Stimulated activated CD4-positive, alpha-beta T cell treated with anti-CD3 and anti-CD28 coated beads, Interleukin-12 subunit alpha, Interleukin-12 subunit beta, amount 100 ng/mL, for 24 hours (primary cell): ENCODE measurements at regions not wholly inside any gene's neighbourhood (a gene's known extent, or its start where the extent isn't known, plus 50 kb on each side); places are given as distances from the start of the nearest gene placed in this dataset.

ENCODE experiments used
- DNase-seq, 2 experiments: peaks; one replicate each; pipeline ENCODE4 v3.0.0-alpha.2; 2020; ENCODE audit warnings: low read depth in 2 of 2

- DNase-seq: no peak
Measured at GRCh38 chr11:114876234-114876633, 197.9 kb downstream of the NXPE2 start.

DNA sequence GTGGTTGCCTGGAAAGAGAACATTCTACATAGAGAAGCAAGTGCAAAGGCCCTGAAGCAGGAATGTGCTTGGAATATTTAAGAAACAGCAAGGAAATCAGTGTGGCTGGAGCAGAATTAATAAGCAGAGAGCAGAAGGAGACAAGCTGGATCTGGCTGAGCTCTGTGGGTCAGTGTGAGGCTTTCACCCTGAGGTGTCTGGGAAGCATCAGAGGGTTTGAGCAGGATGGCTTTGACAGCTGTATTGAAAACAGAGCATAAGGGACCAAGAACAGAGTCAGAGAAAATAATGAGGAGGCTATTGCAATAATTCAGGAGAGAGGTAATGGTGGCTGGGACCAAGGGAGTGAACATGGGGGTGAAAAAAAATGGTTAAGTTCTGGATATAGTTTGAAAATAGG lies 199.6 kb downstream of the NXPE2 start:
- DNase-seq: no peak

GRCh38 chr11:114880442-114880841 lies 202.1 kb downstream of the NXPE2 start:
- DNase-seq: no peak

DNA sequence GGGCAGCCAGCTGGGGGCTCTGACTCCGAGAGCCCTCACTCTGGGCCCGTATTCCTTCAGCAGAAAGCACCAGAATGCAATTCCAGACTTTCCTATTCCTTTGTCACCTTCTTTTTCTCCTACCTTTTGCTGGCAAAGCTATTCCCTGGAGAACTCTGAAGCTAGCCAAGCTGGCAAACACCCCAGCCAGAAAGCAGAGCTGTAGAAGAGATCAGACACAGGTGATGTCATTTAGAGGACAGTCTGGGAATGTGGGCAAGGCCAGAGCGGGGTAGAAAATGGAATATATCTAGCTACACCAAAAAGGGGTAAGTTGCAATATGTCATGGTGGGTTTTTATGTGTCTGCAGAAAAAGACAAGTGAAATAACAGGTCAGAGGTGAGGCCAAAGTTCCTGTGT lies 205.1 kb downstream of the NXPE2 start:
- DNase-seq: no peak

- DNase-seq: no peak
Measured at GRCh38 chr11:114886644-114887265, 208.4 kb downstream of the NXPE2 start.

- DNase-seq: no peak
Measured at GRCh38 chr11:114889594-114890011, 211.3 kb downstream of the NXPE2 start.

DNA sequence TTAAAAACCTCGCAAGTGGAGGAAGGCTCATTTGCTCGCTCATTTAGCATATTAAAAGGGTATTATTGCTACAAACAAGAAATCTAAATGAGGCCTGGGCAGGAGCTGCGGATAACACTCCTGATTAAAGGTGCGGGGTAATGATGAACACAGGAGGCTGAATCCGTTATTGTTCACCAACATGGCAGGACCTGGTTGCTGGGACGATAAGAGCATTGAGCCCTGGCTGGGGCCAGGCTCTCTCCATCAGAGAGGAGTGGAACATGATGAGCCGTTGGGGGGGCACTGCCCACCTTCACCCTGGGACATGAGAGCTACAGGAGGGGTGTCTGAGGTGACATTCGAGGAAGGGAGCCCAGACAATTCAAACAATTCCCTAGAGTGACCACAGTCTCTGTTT lies 211.7 kb downstream of the NXPE2 start:
- DNase-seq: no peak

DNA sequence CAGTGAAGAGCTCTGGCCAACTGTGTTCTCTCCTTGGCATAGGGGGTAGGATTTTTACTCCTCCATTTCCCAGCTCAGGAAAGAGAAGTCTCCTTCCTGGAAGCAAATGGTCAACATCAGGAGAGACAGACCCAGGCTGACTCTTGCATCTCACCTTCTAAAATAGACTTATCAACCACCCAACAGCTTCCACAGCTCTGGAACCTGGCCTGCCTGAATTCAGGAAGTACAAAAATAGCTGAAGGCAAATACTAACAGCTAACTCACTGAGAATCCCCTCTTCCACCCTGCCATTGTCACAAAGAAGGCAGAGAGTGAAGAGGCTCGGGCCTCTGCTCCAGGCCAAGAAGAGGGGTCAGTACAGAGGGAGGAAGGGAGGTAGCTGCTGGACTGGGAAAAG lies 213.6 kb downstream of the NXPE2 start:
- no peak for DNase-seq

DNA sequence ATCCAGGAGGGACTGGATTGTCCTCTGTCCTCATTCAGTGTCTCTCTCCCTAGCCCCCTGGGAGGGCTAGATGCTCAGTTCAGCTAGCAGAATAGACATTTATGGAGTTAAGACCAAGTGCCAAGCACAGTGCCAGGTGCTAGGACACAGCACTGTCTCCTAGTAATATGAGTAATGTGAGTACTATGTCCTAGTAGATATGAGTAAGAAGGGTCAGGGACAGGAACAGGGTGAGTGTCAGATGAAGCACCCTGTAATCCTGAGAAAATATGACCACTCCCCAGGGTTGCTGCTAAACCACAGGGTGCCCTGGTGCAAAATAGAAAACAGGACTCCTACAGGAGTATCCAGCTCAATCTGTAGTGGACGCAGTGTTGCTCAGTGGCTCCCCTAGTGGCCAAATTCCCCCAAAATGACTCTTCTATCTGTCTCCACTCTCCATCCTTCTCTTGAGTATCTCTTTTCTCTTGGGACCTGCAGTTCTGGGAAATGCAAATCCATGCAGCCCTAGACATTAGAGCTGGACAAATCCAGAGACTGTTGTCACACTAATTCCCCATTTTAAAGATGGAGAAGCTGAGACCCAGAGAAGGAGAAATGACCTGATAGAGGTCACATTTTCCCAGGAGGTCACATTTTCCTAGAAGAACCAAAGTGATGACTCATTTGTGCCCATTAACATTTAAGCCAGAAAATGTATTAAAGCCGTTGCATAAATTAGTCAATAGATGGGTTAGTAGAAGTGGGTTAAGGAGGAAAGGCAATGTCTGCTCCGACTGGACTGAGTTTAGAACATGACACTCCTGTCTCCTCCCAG lies 214.3 kb downstream of the NXPE2 start:
- peak in 1 of 2 experiments; percentile 1 for DNase-seq

DNA sequence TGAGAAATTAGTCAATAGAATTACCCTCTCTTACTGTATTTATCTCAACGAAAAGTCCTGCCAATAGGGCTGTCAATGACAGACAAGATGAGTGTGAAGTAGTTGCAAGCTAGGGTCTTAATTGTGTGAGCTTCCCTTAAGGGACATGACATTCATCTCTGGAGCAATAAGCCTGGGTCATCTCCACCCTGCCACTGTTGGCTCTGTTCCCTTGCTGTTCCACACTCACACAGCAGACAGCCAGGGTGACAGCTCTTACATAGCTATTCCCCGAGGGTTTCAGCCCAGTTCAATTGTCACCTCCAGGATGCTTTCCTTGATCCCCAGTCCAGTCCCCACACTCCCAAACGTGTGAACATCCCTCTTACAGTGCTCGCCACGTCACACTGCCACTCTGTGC lies 215.0 kb downstream of the NXPE2 start:
- no peak for DNase-seq

GRCh38 chr11:114896594-114896993 lies 218.3 kb downstream of the NXPE2 start:
- no peak for DNase-seq

DNA sequence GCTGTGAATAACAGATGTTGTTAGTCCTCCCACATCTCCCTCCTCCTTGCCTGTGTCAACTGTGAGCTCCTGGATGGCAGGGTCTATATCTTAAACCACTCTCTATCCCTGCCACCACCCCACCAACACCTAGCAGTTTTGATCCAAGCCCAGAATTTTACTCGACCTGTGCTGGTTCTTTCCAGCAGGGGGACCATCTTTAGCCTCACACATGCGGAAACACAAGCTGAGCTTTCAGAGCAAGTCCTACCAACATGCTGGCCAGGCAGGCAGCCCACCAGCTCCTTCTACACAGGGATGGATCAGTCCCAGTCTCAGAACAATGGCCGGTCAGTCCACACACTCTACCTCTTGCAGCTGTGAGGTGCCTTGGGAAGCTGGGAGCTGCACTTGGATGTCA lies 231.5 kb downstream of the NXPE2 start:
- no peak for DNase-seq

DNA sequence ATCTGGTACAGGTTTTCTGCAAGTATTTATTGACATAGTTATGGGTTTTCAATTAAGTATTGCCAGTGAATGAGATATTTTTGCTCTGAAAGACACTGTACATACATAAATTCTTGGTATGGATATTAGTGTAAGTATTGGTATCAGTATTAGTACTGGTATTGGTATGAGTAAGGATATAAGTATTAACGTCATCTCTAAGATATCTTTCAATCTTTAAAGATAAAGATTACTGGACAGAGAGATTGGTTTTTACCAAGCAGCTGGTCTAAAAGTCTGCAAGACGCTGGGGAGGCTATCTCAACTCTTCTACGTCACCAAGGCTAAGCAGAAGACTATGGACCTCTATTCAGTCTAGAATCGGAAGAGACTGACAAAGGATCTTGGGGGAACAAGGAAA lies 234.5 kb downstream of the NXPE2 start:
- no peak for DNase-seq

GRCh38 chr11:114914231-114915005 lies 236.1 kb downstream of the NXPE2 start:
- DNase-seq: no peak

GRCh38 chr11:114915871-114916805 lies 237.8 kb downstream of the NXPE2 start:
- DNase-seq: no peak

DNA sequence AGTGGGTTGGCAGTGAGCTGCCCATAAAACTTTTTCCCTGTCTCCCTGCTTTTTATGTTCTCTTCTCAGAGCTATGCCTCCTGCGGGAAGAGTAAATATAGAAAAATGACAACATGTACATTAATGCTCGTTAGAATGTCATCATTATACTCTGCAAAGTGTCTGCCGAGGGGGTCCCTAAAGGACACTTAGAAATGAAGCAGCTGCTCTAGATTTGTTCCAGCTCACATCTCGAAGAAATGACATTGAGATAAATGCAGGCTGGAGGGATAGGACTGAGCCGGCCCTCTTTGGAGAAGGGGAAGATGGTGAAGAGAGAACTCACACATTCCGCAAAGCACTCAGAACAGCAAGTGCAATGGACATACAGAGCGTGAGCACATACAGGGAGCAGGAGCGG lies 240.0 kb downstream of the NXPE2 start:
- DNase-seq: no peak

GRCh38 chr11:114921697-114922096 lies 243.4 kb downstream of the NXPE2 start:
- DNase-seq: no peak

GRCh38 chr11:114924042-114924441 lies 245.7 kb downstream of the NXPE2 start:
- no peak for DNase-seq

- DNase-seq: no peak
Measured at GRCh38 chr11:114925591-114925990, 247.3 kb downstream of the NXPE2 start.

DNA sequence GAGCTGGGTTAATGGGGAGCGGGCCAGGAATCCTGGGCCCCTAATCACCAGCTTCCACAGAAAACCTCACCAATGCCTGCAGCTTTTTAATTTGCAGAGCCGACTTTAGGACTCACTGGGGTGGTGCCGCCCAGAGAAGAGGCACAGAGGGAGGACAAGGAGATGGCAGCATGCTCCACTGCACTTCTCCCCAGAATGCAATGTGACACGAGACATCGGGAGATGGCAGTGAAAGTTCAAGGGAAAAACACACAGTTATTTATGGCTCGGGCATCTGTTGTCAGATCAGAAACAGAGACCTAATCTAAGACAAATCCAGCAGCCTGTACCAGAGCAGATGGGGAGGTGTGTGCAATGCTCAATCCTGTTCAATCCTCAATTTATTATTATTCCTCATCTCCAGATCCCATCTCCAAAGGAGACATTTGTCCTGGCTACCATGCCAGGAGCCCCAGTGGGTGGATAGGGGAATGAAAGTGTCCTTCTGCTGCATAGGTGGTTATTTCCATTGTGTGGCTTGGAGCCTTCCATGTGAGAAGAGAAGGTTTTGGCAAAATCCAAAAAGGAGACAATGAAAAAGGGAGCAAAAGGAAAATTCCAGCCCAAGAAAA lies 250.0 kb downstream of the NXPE2 start:
- DNase-seq: no peak

DNA sequence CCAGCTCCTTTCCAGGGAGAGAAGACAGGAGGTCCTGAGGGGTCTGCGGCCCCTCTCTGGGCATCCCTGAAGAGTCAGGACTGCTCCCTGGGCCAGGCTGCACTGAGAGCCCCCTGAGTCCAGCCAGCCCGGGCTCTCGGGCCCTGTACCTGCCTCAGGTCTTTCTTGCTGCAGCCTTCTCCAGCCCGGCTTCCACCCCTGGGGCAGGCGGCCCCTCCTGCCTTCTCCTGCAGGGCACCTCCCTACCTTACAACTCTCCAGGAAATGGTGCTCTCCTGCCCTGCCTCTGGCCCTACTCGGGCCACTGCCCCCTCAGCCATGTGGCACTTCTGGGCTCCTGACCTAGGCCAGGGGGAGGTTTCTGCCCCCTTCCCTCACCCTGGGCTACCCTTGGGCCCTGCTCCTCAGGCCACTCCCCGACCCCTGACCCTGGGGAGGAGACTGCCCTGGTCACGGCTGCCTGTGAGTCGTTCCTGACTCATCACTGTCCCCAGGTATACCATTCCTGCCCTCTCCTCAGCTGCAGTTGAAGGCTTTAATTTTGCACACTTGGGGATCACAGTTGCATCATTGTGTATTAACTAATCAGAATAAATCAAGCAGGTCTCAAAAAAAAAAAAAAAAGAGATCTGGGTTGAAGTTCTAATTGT lies 251.1 kb downstream of the NXPE2 start:
- no peak for DNase-seq
